Activated naive CD4-positive, alpha-beta T cell treated with anti-CD3 and anti-CD28 coated beads for 36 hours (primary cell): ENCODE measurements at regions not wholly inside any gene's neighbourhood (a gene's known extent, or its start where the extent isn't known, plus 50 kb on each side); places are given as distances from the start of the nearest gene placed in this dataset.
"Not testable (repeated sequence)": the region's sequence is repeated elsewhere in the genome, so short reads cannot be mapped to it uniquely, and the experiment has no call there.

Experiments
- CTCF ChIA-PET: fragments of 350-600 bp; sonication (Branson Sonifier 250); formaldehyde crosslinking; loops from one replicate; lab custom pipeline; 2021; ENCODE audit warnings: antibody characterized with exemption; lab: Charles Lee
- DNase-seq: peaks from one replicate; pipeline ENCODE4 v3.0.0-alpha.2; 2020
- H3K27ac Mint-ChIP-seq: one replicate; pipeline ENCODE4 v1.8.0; 2021; ENCODE audit warnings: mild to moderate bottlenecking, mixed read lengths
- H3K27me3 Mint-ChIP-seq: one replicate; pipeline ENCODE4 v1.8.0; 2021; ENCODE audit warnings: low read depth, mixed read lengths
- H3K36me3 Mint-ChIP-seq: one replicate; pipeline ENCODE4 v1.8.0; 2021; ENCODE audit warnings: low read depth, mixed read lengths
- H3K4me1 Mint-ChIP-seq: one replicate; pipeline ENCODE4 v1.8.0; 2021; ENCODE audit warnings: low read depth, mixed read lengths
- H3K4me3 Mint-ChIP-seq: one replicate; pipeline ENCODE4 v1.8.0; 2021; ENCODE audit warnings: mild to moderate bottlenecking, moderate library complexity, mixed read lengths
- H3K9me3 Mint-ChIP-seq: one replicate; pipeline ENCODE4 v1.8.0; 2021; ENCODE audit warnings: mixed read lengths
- intact Hi-C: fragments of 100-400 bp; cut with micrococcal nuclease; formaldehyde crosslinking; loops from one replicate; pipeline ENCODE4 v1.15.1; 2023

- H3K27me3 Mint-ChIP-seq, DNase-seq, H3K4me3 Mint-ChIP-seq, H3K27ac Mint-ChIP-seq, H3K9me3 Mint-ChIP-seq, CTCF ChIA-PET, intact Hi-C loops, H3K36me3 Mint-ChIP-seq, H3K4me1 Mint-ChIP-seq: not testable (repeated sequence)
These were observed 127.5 kb downstream of the SPDYE17 start for GRCh38 chr7:76904688-76905087.

- intact Hi-C loops, H3K4me3 Mint-ChIP-seq, H3K27me3 Mint-ChIP-seq, H3K9me3 Mint-ChIP-seq, H3K36me3 Mint-ChIP-seq, DNase-seq, H3K27ac Mint-ChIP-seq, CTCF ChIA-PET, H3K4me1 Mint-ChIP-seq: not testable (repeated sequence)
These were observed 130.0 kb downstream of the SPDYE17 start for GRCh38 chr7:76901944-76902710.

GRCh38 chr7:76898807-76899206 is 133.4 kb downstream of the SPDYE17 start:
- H3K4me1 Mint-ChIP-seq, H3K27ac Mint-ChIP-seq, DNase-seq, H3K36me3 Mint-ChIP-seq, H3K27me3 Mint-ChIP-seq, CTCF ChIA-PET, intact Hi-C loops, H3K4me3 Mint-ChIP-seq, H3K9me3 Mint-ChIP-seq: not testable (repeated sequence)

GRCh38 chr7:76897007-76897406 is 135.2 kb downstream of the SPDYE17 start:
- CTCF ChIA-PET, H3K4me1 Mint-ChIP-seq, H3K36me3 Mint-ChIP-seq, H3K9me3 Mint-ChIP-seq, intact Hi-C loops, H3K27me3 Mint-ChIP-seq, H3K27ac Mint-ChIP-seq, DNase-seq, H3K4me3 Mint-ChIP-seq: not testable (repeated sequence)

DNA sequence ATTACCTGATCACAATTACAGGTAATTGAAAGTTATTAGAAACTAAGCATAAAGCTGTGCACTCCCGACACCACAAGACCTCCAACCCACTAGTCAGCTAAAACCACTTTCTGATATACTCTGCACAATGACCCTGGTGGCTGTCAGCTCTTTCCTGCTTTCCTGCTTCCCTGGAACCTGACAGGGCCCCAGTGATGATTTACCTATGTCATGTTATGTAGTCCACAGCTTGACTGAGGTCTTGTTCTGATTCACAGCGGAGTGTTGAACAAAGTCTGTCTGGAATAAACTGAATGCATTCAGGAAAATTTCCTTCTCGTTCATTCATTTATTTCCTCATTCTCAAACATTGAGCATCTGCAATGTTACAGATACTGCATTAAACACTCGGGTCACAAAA is 136.5 kb downstream of the SPDYE17 start:
- H3K9me3 Mint-ChIP-seq, H3K4me1 Mint-ChIP-seq, CTCF ChIA-PET, H3K27ac Mint-ChIP-seq, H3K36me3 Mint-ChIP-seq, DNase-seq, intact Hi-C loops, H3K4me3 Mint-ChIP-seq, H3K27me3 Mint-ChIP-seq: not testable (repeated sequence)

DNA sequence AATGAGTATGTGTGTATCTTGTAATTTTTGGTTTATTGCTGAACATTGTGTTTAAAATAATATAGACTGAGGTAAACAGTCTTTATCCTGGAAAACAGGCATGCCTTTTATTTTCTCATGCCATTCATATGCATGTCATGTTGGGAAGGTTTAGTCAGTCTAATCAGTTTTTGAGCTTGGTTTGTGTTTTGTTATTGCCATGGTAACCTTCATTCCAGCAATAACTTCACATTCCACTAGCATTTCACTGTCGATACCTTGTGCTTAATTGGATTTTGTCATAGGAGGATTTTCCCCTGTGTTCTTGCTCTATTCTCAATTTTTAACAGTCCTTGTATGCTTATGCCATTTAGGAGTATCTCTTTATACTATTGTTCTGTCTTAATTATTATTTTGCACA is 140.4 kb downstream of the SPDYE17 start:
- H3K4me3 Mint-ChIP-seq, H3K9me3 Mint-ChIP-seq, DNase-seq, H3K36me3 Mint-ChIP-seq, intact Hi-C loops, H3K27ac Mint-ChIP-seq, H3K4me1 Mint-ChIP-seq, H3K27me3 Mint-ChIP-seq, CTCF ChIA-PET: not testable (repeated sequence)

DNA sequence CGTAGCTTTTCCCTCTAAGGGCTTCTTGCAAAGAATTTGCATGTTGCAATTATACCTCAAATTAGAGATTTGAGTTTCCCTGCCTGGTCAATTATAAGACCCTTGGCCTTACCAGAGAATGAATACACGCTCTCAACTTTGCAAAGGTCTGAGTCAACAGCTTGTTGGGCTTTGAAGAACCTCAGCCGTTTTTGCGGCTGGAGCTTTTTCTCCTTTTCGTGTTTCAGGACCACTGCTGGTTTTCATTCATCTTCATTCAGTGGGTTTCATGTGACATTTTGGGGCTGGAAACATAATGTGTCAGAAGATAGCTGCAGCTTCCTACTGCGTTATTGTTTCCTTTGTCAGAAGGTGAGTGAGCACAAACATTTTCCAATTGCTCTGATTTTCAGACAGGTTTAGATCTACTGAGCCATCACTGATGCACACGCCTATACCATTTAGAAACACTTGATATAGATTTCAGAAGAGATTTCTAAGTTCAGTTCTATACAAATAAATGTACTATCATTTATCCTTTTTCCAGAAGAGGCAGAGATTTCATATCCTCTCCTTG is 152.3 kb downstream of the SPDYE17 start:
- DNase-seq, CTCF ChIA-PET, H3K4me1 Mint-ChIP-seq, H3K4me3 Mint-ChIP-seq, intact Hi-C loops, H3K27ac Mint-ChIP-seq, H3K27me3 Mint-ChIP-seq, H3K36me3 Mint-ChIP-seq, H3K9me3 Mint-ChIP-seq: not testable (repeated sequence)

GRCh38 chr7:76875760-76876159 is 156.4 kb downstream of the SPDYE17 start:
- H3K36me3 Mint-ChIP-seq, DNase-seq, intact Hi-C loops, H3K4me3 Mint-ChIP-seq, H3K4me1 Mint-ChIP-seq, H3K27me3 Mint-ChIP-seq, H3K9me3 Mint-ChIP-seq, CTCF ChIA-PET, H3K27ac Mint-ChIP-seq: not testable (repeated sequence)

DNA sequence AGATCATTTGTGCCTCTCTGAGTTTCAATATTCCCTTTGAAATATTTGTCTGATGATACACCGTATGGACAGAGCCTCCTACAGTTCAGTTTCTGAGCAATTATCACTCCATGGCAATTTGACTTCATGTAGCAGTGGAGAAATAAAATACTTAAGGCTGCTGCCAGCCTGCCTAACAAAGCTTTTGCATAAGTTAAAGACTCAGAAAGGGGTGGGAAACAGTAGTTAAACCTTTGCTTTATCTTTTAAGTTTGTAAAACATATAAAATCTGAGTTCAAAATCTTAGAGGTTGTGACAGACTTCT is 161.7 kb downstream of the SPDYE17 start:
- H3K9me3 Mint-ChIP-seq, intact Hi-C loops, H3K4me3 Mint-ChIP-seq, H3K4me1 Mint-ChIP-seq, DNase-seq, H3K27me3 Mint-ChIP-seq, H3K27ac Mint-ChIP-seq, H3K36me3 Mint-ChIP-seq, CTCF ChIA-PET: not testable (repeated sequence)

GRCh38 chr7:76867364-76867889 is 164.7 kb downstream of the SPDYE17 start:
- H3K27me3 Mint-ChIP-seq, H3K4me1 Mint-ChIP-seq, CTCF ChIA-PET, H3K36me3 Mint-ChIP-seq, H3K9me3 Mint-ChIP-seq, H3K4me3 Mint-ChIP-seq, H3K27ac Mint-ChIP-seq, DNase-seq, intact Hi-C loops: not testable (repeated sequence)

DNA sequence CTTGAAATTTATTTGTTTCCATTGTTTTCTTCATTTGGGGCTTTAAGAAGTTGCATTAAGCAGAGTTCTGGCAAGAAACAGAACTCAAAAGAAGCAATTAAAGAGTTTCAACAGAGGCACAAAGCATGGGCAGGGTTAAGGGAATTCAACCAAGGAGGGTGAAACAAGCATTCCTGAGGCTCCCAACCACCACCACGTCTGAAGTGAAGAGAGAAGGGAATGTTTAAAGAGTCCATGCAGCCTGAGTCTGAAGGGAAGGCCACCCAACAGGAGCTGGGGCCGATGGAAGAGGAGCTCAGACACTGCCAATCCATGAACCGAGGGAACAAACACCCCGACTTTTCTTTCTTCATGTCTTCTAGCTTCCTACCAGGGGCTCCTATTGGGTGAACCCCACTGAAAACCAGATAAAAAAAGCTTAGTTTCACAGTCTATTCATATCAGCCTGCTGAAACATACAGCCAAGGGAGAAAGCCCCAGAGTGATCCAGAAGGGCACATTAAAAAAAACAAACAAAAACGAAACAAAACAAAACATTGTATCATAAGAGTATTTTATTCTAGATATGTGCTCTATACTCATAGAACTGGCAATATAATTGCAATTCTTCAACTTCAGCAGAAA is 168.9 kb downstream of the SPDYE17 start:
- H3K27ac Mint-ChIP-seq, H3K9me3 Mint-ChIP-seq, H3K4me1 Mint-ChIP-seq, intact Hi-C loops, DNase-seq, CTCF ChIA-PET, H3K27me3 Mint-ChIP-seq, H3K36me3 Mint-ChIP-seq, H3K4me3 Mint-ChIP-seq: not testable (repeated sequence)

DNA sequence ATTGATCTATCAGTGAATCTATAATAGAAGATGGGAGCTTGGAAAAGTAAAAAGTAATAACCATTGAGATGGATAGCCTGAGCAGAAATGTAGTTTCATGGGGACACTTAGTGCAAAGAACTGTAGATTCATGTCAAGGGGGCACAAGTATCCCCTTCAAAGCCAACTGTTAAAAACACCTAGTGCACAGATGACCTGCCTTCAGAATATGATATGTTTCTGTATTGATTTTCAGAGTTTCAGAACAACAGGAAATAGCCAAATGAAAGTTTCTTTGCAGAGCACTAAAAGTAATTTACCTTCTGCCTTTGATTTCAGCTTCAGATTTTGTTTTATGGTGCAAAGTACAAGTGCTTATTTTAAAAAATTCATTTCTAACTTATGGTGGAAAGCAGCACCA is 169.9 kb downstream of the SPDYE17 start:
- CTCF ChIA-PET, H3K36me3 Mint-ChIP-seq, DNase-seq, H3K4me1 Mint-ChIP-seq, H3K4me3 Mint-ChIP-seq, intact Hi-C loops, H3K27ac Mint-ChIP-seq, H3K9me3 Mint-ChIP-seq, H3K27me3 Mint-ChIP-seq: not testable (repeated sequence)

GRCh38 chr7:76859933-76860332 is 172.2 kb downstream of the SPDYE17 start:
- H3K27ac Mint-ChIP-seq, intact Hi-C loops, DNase-seq, H3K36me3 Mint-ChIP-seq, H3K4me1 Mint-ChIP-seq, H3K27me3 Mint-ChIP-seq, CTCF ChIA-PET, H3K4me3 Mint-ChIP-seq, H3K9me3 Mint-ChIP-seq: not testable (repeated sequence)
